MM.1S (cell line): ENCODE measurements at regions not wholly inside any gene's neighbourhood (a gene's known extent, or its start where the extent isn't known, plus 50 kb on each side); places are given as distances from the start of the nearest gene placed in this dataset.

ENCODE experiments used
- DNase-seq: peaks from one replicate; pipeline ENCODE4 v3.0.0-alpha.2; 2015
- H2AFZ ChIP-seq: fragments of 300-600 bp; sonication (generic); 2 replicates; pipeline ENCODE4 v1.6.0; 2016; ENCODE audit warnings: antibody characterized with exemption, low read length
- H3F3A ChIP-seq: fragments of 300-600 bp; sonication (generic); 2 replicates; pipeline ENCODE4 v1.6.1; 2016; ENCODE audit warnings: mild to moderate bottlenecking, antibody characterized with exemption, low read length, moderate library complexity, mixed read lengths; ENCODE audit not compliant: insufficient read depth
- H3K27ac ChIP-seq: fragments of 300-600 bp; sonication (generic); 2 replicates; pipeline ENCODE4 v1.5.1; 2016; ENCODE audit warnings: mild to moderate bottlenecking, low read length
- H3K27me3 ChIP-seq: fragments of 300-600 bp; sonication (generic); replicated peaks from 2 replicates; pipeline ENCODE4 v1.6.0; 2016; ENCODE audit warnings: low read length; ENCODE audit not compliant: insufficient read depth
- H3K36me3 ChIP-seq: fragments of 300-600 bp; sonication (generic); replicated peaks from 2 replicates; pipeline ENCODE4 v1.6.1; 2016; ENCODE audit warnings: mild to moderate bottlenecking, low read length, mixed read lengths; ENCODE audit not compliant: insufficient read depth
- H3K4me1 ChIP-seq: fragments of 300-600 bp; sonication (generic); 2 replicates; pipeline ENCODE4 v1.6.1; 2016; ENCODE audit warnings: low read length, mixed read lengths
- H3K4me2 ChIP-seq: fragments of 300-600 bp; sonication (generic); 2 replicates; pipeline ENCODE4 v1.6.0; 2016; ENCODE audit warnings: low read depth, low read length
- H3K4me3 ChIP-seq: fragments of 300-600 bp; sonication (generic); 2 replicates; pipeline ENCODE4 v1.5.1; 2016; ENCODE audit warnings: low read length, mixed read lengths
- H3K79me2 ChIP-seq: fragments of 300-600 bp; sonication (generic); 2 replicates; pipeline ENCODE4 v1.6.1; 2016; ENCODE audit warnings: mixed run types, low read length, mixed read lengths
- H3K9ac ChIP-seq: fragments of 300-600 bp; sonication (generic); 2 replicates; pipeline ENCODE4 v1.6.1; 2016; ENCODE audit warnings: low read length, mixed read lengths
- H3K9me2 ChIP-seq: fragments of 300-600 bp; sonication (generic); replicated peaks from 2 replicates; pipeline ENCODE4 v1.6.1; 2016; ENCODE audit warnings: mild to moderate bottlenecking, low read length, mixed read lengths; ENCODE audit not compliant: insufficient read depth
- H3K9me3 ChIP-seq: fragments of 300-600 bp; sonication (generic); replicated peaks from 2 replicates; pipeline ENCODE4 v1.6.1; 2016; ENCODE audit warnings: mild to moderate bottlenecking, low read length, mixed read lengths; ENCODE audit not compliant: insufficient read depth
- H4K20me1 ChIP-seq: fragments of 300-600 bp; sonication (generic); 2 replicates; pipeline ENCODE4 v1.6.1; 2016; ENCODE audit warnings: mild to moderate bottlenecking, low read length, moderate library complexity, mixed read lengths; ENCODE audit not compliant: insufficient read depth
- CTCF ChIP-seq: fragments of 300-600 bp; sonication (generic); IDR thresholded peaks from 2 replicates; pipeline ENCODE4 v1.5.1; 2016; ENCODE audit warnings: antibody characterized with exemption, low read length, mixed read lengths
- EZH2 ChIP-seq: fragments of 300-600 bp; sonication (generic); optimal IDR thresholded peaks from 2 replicates; pipeline ENCODE3; 2017; ENCODE audit warnings: low read depth, mild to moderate bottlenecking, antibody characterized with exemption, low read length, mixed read lengths
- EZH2phosphoT487 ChIP-seq: fragments of 300-600 bp; sonication (generic); IDR thresholded peaks from 2 replicates; pipeline ENCODE4 v1.6.1; 2018; ENCODE audit warnings: antibody characterized with exemption, low read length

GRCh38 chr2:9696731-9697130 is 65.9 kb upstream of the YWHAQ start:
- Histone ChIP-seq H3F3A (peaks cover 9% of the 10 kb centered on the region), H4K20me1 (no peaks in the 10 kb centered on the region), H3K79me2 (no peaks in the 10 kb centered on the region), H3K36me3 (no peaks in the 10 kb centered on the region), H3K4me3 (no peak overlapping the region), H3K27ac (no peak overlapping the region), H3K27me3 (no peaks in the 10 kb centered on the region), H3K9me2 (no peaks in the 10 kb centered on the region), H3K9me3 (no peaks in the 10 kb centered on the region), H3K4me1 (peaks cover 15% of the 10 kb centered on the region), H2AFZ (no peak overlapping the region), H3K9ac (no peak overlapping the region), H3K4me2 (no peak overlapping the region)
- no peak for DNase-seq
- no peak for TF ChIP-seq CTCF
- TF ChIP-seq EZH2phosphoT487, result no peak
- TF ChIP-seq EZH2, result no peak

- Histone ChIP-seq H3K36me3 (no peaks in the 10 kb centered on the region), H4K20me1 (no peaks in the 10 kb centered on the region), H2AFZ (no peak overlapping the region), H3K9me2 (no peaks in the 10 kb centered on the region), H3F3A (peaks cover 5% of the 10 kb centered on the region), H3K27ac (no peak overlapping the region), H3K27me3 (no peaks in the 10 kb centered on the region), H3K4me2 (no peak overlapping the region), H3K9ac (no peak overlapping the region), H3K9me3 (no peaks in the 10 kb centered on the region), H3K79me2 (no peaks in the 10 kb centered on the region), H3K4me3 (no peak overlapping the region), H3K4me1 (peaks cover 7% of the 10 kb centered on the region)
- no peak for TF ChIP-seq EZH2phosphoT487
- TF ChIP-seq EZH2, result no peak
- no peak for TF ChIP-seq CTCF
- DNase-seq, result no peak
Measured at GRCh38 chr2:9697909-9698308, 67.1 kb upstream of the YWHAQ start.

- H3K4me3 ChIP-seq, result no peak overlapping the region
- no peaks in the 10 kb centered on the region for H4K20me1 ChIP-seq
- no peak overlapping the region for H2AFZ ChIP-seq
- no peak overlapping the region for H3K9ac ChIP-seq
- H3K27me3 ChIP-seq, result no peaks in the 10 kb centered on the region
- H3K9me3 ChIP-seq, result no peaks in the 10 kb centered on the region
- no peak overlapping the region for H3K27ac ChIP-seq
- H3K4me1 ChIP-seq, result no peaks in the 10 kb centered on the region
- no peak overlapping the region for H3K4me2 ChIP-seq
- TF ChIP-seq EZH2phosphoT487 (no peak), EZH2 (no peak), CTCF (no peak)
- no peaks in the 10 kb centered on the region for H3K9me2 ChIP-seq
- DNase-seq, result no peak
- no peaks in the 10 kb centered on the region for H3K79me2 ChIP-seq
- no peaks in the 10 kb centered on the region for H3K36me3 ChIP-seq
- no peaks in the 10 kb centered on the region for H3F3A ChIP-seq
Measured at GRCh38 chr2:9699139-9700108, 68.6 kb upstream of the YWHAQ start.
